H9 (cell line): ENCODE measurements at regions not wholly inside any gene's neighbourhood (a gene's known extent, or its start where the extent isn't known, plus 50 kb on each side); places are given as distances from the start of the nearest gene placed in this dataset.

Source experiments
- DNase-seq: peaks from one replicate; pipeline ENCODE4 v3.0.0-alpha.2; 2017
- H2AFZ ChIP-seq: one replicate; pipeline ENCODE4 v1.6.1; 2013; ENCODE audit warnings: mild to moderate bottlenecking, low read length, control low read depth, moderate library complexity
- H2AK5ac ChIP-seq: 2 replicates; pipeline ENCODE4 v1.6.1; 2013; ENCODE audit warnings: low read length, control low read depth, mixed read lengths; ENCODE audit not compliant: insufficient read length
- H2BK120ac ChIP-seq: one replicate; pipeline ENCODE4 v1.6.1; 2013; ENCODE audit warnings: low read depth, mild to moderate bottlenecking, low read length, control low read depth, inconsistent platforms; ENCODE audit not compliant: poor library complexity, severe bottlenecking
- H2BK12ac ChIP-seq: 2 replicates; pipeline ENCODE4 v1.6.1; 2013; ENCODE audit warnings: low read length, control low read depth, mixed read lengths, low read depth; ENCODE audit not compliant: insufficient read length
- H2BK15ac ChIP-seq: 2 replicates; pipeline ENCODE4 v1.6.1; 2013; ENCODE audit warnings: low read depth, low read length, control low read depth
- H2BK20ac ChIP-seq: one replicate; pipeline ENCODE4 v1.6.1; 2013; ENCODE audit warnings: low read depth, mild to moderate bottlenecking, low read length, control low read depth, inconsistent platforms; ENCODE audit not compliant: poor library complexity, severe bottlenecking
- H2BK5ac ChIP-seq: 2 replicates; pipeline ENCODE4 v1.6.1; 2013; ENCODE audit warnings: low read length, control low read depth, mixed read lengths; ENCODE audit not compliant: insufficient read length
- H3K14ac ChIP-seq: 2 replicates; pipeline ENCODE4 v1.6.1; 2013; ENCODE audit warnings: low read length, control low read depth; ENCODE audit not compliant: insufficient read depth
- H3K18ac ChIP-seq: 2 replicates; pipeline ENCODE4 v1.6.1; 2013; ENCODE audit warnings: low read depth, mild to moderate bottlenecking, mixed read lengths, low read length, control low read depth; ENCODE audit not compliant: insufficient read length
- H3K23ac ChIP-seq: 2 replicates; pipeline ENCODE4 v1.6.1; 2013; ENCODE audit warnings: low read length, control low read depth, mixed read lengths, low read depth; ENCODE audit not compliant: insufficient read length
- H3K23me2 ChIP-seq: 2 replicates; pipeline ENCODE4 v1.6.1; 2013; ENCODE audit warnings: low read depth, mild to moderate bottlenecking, mixed read lengths, low read length, control low read depth; ENCODE audit not compliant: insufficient read length, poor library complexity, severe bottlenecking
- H3K27ac ChIP-seq: 2 replicates; pipeline ENCODE4 v1.5.1; 2013; ENCODE audit warnings: low read length, control low read depth, mixed read lengths, low read depth; ENCODE audit not compliant: insufficient read length
- H3K27me3 ChIP-seq: 2 replicates; pipeline ENCODE4 v1.6.1; 2013; ENCODE audit warnings: low read length, control low read depth, inconsistent platforms; ENCODE audit not compliant: insufficient read depth
- H3K4ac ChIP-seq: 2 replicates; pipeline ENCODE4 v1.6.1; 2013; ENCODE audit warnings: low read depth, mild to moderate bottlenecking, control low read depth, inconsistent platforms, low read length, moderate library complexity
- H3K4me1 ChIP-seq: 2 replicates; pipeline ENCODE4 v1.6.1; 2013; ENCODE audit warnings: low read length, control low read depth, inconsistent platforms; ENCODE audit not compliant: insufficient read depth
- H3K4me2 ChIP-seq: 2 replicates; pipeline ENCODE4 v1.6.1; 2013; ENCODE audit warnings: low read length, control low read depth, mixed read lengths; ENCODE audit not compliant: insufficient read length, insufficient read depth
- H3K56ac ChIP-seq: 2 replicates; pipeline ENCODE4 v1.6.1; 2013; ENCODE audit warnings: low read depth, mild to moderate bottlenecking, mixed read lengths, low read length, control low read depth; ENCODE audit not compliant: insufficient read length
- H3K79me1 ChIP-seq: 2 replicates; pipeline ENCODE4 v1.6.1; 2013; ENCODE audit warnings: low read depth, mild to moderate bottlenecking, moderate library complexity, low read length, control low read depth, inconsistent platforms; ENCODE audit not compliant: insufficient read depth, poor library complexity, severe bottlenecking
- H3K79me2 ChIP-seq: 2 replicates; pipeline ENCODE4 v1.6.1; 2013; ENCODE audit warnings: low read length, control low read depth, inconsistent platforms; ENCODE audit not compliant: insufficient read depth
- H3K9ac ChIP-seq: 2 replicates; pipeline ENCODE4 v1.6.1; 2013; ENCODE audit warnings: low read length, control low read depth, mixed read lengths; ENCODE audit not compliant: insufficient read length; ENCODE audit errors: extremely low read depth
- H3K9me3 ChIP-seq: one replicate; pipeline ENCODE4 v1.6.1; 2013; ENCODE audit warnings: low read depth, low read length, inconsistent platforms; ENCODE audit not compliant: control insufficient read depth
- H3T11ph ChIP-seq: one replicate; pipeline ENCODE4 v1.6.1; 2013; ENCODE audit warnings: mild to moderate bottlenecking, low read length, control low read depth, inconsistent platforms
- H4K20me1 ChIP-seq: one replicate; pipeline ENCODE4 v1.6.1; 2013; ENCODE audit not compliant: control insufficient read depth, insufficient read length, insufficient read depth
- H4K5ac ChIP-seq: 2 replicates; pipeline ENCODE4 v1.6.1; 2013; ENCODE audit warnings: low read depth, mild to moderate bottlenecking, mixed read lengths, low read length, control low read depth; ENCODE audit not compliant: insufficient read length
- H4K8ac ChIP-seq: replicated peaks from 2 replicates; pipeline ENCODE4 v1.6.1; 2013; ENCODE audit warnings: low read length, control low read depth, mixed read lengths, low read depth; ENCODE audit not compliant: insufficient read length
- H4K91ac ChIP-seq: 2 replicates; pipeline ENCODE4 v1.6.1; 2013; ENCODE audit warnings: low read depth, mild to moderate bottlenecking, moderate library complexity, mixed read lengths, low read length, control low read depth; ENCODE audit not compliant: insufficient read length
- H3K27ac Mint-ChIP-seq, 3 experiments: 2 replicates in 2 of 3; 3 replicates in 1 of 3; pipeline ENCODE4 v1.8.0; 2020 to 2021; ENCODE audit warnings: mixed read lengths in 3 of 3, mild to moderate bottlenecking in 1 of 3, moderate library complexity in 1 of 3
- H3K27me3 Mint-ChIP-seq: 2 replicates; pipeline ENCODE4 v1.8.0; 2021; ENCODE audit warnings: low read depth, mild to moderate bottlenecking, moderate library complexity, mixed read lengths
- H3K36me3 Mint-ChIP-seq, 3 experiments: 2 replicates in 2 of 3; 3 replicates in 1 of 3; pipeline ENCODE4 v1.8.0; 2020 to 2021; ENCODE audit warnings: low read depth in 3 of 3, mixed read lengths in 3 of 3; ENCODE audit not compliant: insufficient read depth in 1 of 3
- H3K4me1 Mint-ChIP-seq, 2 experiments: 2 replicates each; pipeline ENCODE4 v1.8.0; 2020; ENCODE audit warnings: mixed read lengths in 2 of 2
- H3K4me3 Mint-ChIP-seq, 2 experiments: 2 replicates in 1 of 2; 3 replicates in 1 of 2; pipeline ENCODE4 v1.8.0; 2020 to 2021; ENCODE audit warnings: mild to moderate bottlenecking in 2 of 2, mixed read lengths in 2 of 2, moderate library complexity in 1 of 2
- H3K9me3 Mint-ChIP-seq, 2 experiments: 2 replicates in 1 of 2; 3 replicates in 1 of 2; pipeline ENCODE4 v1.8.0; 2020; ENCODE audit warnings: mild to moderate bottlenecking in 2 of 2, mixed read lengths in 2 of 2, moderate library complexity in 1 of 2
- TF ChIP-seq, protein P1 (sequence below): fragments of 200-600 bp; sonication (generic); conservative IDR thresholded peaks from 3 replicates; pipeline ENCODE4 v1.8.0; 2021; ENCODE audit warnings: antibody characterized with exemption, mild to moderate bottlenecking

DNA sequence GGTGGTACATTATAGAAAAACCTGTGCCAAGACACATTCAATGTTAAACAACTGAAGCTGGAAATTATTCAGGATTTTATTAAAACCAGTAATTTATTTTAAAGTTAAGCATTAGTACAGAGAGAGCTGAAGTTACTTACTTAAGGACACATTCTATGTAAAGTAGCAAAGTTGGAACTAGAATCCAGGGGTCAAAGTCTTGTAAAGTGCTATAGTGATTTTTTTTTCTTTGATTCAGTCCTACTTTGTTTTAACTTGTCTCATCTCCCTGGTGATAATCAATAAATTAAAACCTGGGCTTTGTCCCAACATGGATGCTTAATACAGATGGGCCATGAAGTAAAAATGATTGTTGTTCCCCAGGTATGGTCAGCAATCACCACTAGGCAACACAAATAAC lies 1271.8 kb upstream of the CHAC2 start:
- H3K23me2 ChIP-seq = no peaks in the 10 kb centered on the region
- H3K27me3 Mint-ChIP-seq = peaks cover 1% of the 10 kb centered on the region; the same call in 1 of the 2 replicates
- no peak overlapping the region for H3K27ac Mint-ChIP-seq

More for the DNA sequence above, 1271.8 kb upstream of the CHAC2 start:
- Histone ChIP-seq H3K9me3 (no peaks in the 10 kb centered on the region), H3K27ac (no peak overlapping the region), H3K4me1 (no peaks in the 10 kb centered on the region), H2BK5ac (no peak overlapping the region), H3K14ac (no peak overlapping the region), H3K4me2 (no peak overlapping the region), H3K79me1 (no peaks in the 10 kb centered on the region), H3K18ac (no peak overlapping the region), H3K23ac (no peak overlapping the region), H2BK12ac (no peak overlapping the region), H2AFZ (no peak overlapping the region), H4K8ac (no peak overlapping the region), H3K4ac (no peak overlapping the region), H4K20me1 (no peaks in the 10 kb centered on the region), H2BK20ac (no peak overlapping the region), H3K9ac (no peak overlapping the region), H3K27me3 (no peaks in the 10 kb centered on the region), H4K91ac (no peak overlapping the region), H3T11ph (no peak overlapping the region), H3K56ac (no peak overlapping the region), H2AK5ac (no peak overlapping the region), H4K5ac (no peak overlapping the region), H3K79me2 (no peaks in the 10 kb centered on the region), H2BK15ac (no peak overlapping the region), H2BK120ac (no peak overlapping the region)
- TF ChIP-seq, protein P1, sequence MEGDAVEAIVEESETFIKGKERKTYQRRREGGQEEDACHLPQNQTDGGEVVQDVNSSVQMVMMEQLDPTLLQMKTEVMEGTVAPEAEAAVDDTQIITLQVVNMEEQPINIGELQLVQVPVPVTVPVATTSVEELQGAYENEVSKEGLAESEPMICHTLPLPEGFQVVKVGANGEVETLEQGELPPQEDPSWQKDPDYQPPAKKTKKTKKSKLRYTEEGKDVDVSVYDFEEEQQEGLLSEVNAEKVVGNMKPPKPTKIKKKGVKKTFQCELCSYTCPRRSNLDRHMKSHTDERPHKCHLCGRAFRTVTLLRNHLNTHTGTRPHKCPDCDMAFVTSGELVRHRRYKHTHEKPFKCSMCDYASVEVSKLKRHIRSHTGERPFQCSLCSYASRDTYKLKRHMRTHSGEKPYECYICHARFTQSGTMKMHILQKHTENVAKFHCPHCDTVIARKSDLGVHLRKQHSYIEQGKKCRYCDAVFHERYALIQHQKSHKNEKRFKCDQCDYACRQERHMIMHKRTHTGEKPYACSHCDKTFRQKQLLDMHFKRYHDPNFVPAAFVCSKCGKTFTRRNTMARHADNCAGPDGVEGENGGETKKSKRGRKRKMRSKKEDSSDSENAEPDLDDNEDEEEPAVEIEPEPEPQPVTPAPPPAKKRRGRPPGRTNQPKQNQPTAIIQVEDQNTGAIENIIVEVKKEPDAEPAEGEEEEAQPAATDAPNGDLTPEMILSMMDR = no peak
- peaks cover 4 to 23% (median 12%) of the 10 kb centered on the region in 3 experiments; a peak in 5 of 7 replicates for H3K36me3 Mint-ChIP-seq
- peaks cover 14 to 16% of the 10 kb centered on the region in 2 experiments for H3K9me3 Mint-ChIP-seq
- H3K4me1 Mint-ChIP-seq = no peaks in the 10 kb centered on the region
- DNase-seq = no peak
- H3K4me3 Mint-ChIP-seq = no peak overlapping the region
